IMR-90 (cell line): ENCODE measurements at regions not wholly inside any gene's neighbourhood (a gene's known extent, or its start where the extent isn't known, plus 50 kb on each side); places are given as distances from the start of the nearest gene placed in this dataset.

Source experiments
- ATAC-seq: fragments of 200-7000 bp; cut with Tn5 transposase; 2 replicates; pipeline ENCODE4 v1.9.1; 2020; ENCODE audit warnings: low read depth, mild to moderate bottlenecking, moderate library complexity
- BruUV-seq: library from RNA; stranded (reverse); fragments of 400-500 nt; replicated peaks from 2 replicates; lab custom pipeline; 2021; lab: Mats Ljungman, UMichigan
- CTCF ChIA-PET: fragments of 300-600 bp; formaldehyde crosslinking; extraction: SDS; loops from one replicate; lab custom pipeline; 2021; ENCODE audit warnings: antibody characterized with exemption; lab: Yijun Ruan, JAX
- POLR2A ChIA-PET: fragments of 300-600 bp; sonication (Branson Sonifier 250); formaldehyde crosslinking; loops from one replicate; lab custom pipeline; 2022; ENCODE audit warnings: antibody characterized with exemption; ENCODE audit not compliant: unreplicated experiment; lab: Charles Lee
- DNase-seq: peaks from one replicate; pipeline ENCODE4 v3.0.0; 2013
- H2AFZ ChIP-seq: replicated peaks from 2 replicates; pipeline ENCODE3; 2013; ENCODE audit warnings: low read length, mild to moderate bottlenecking; ENCODE audit not compliant: poor library complexity
- H2AK5ac ChIP-seq: 2 replicates; pipeline ENCODE4 v1.6.1; 2013; ENCODE audit warnings: low read depth, low read length, inconsistent platforms
- H2AK9ac ChIP-seq: replicated peaks from 2 replicates; pipeline ENCODE3; 2013; ENCODE audit warnings: mild to moderate bottlenecking, low read depth, low read length, moderate library complexity; ENCODE audit not compliant: poor library complexity
- H2BK120ac ChIP-seq: 2 replicates; pipeline ENCODE4 v1.6.1; 2013; ENCODE audit warnings: low read depth, low read length, inconsistent platforms
- H2BK15ac ChIP-seq: 3 replicates; pipeline ENCODE4 v1.6.1; 2013; ENCODE audit warnings: low read depth, low read length, inconsistent platforms
- H2BK20ac ChIP-seq: 2 replicates; pipeline ENCODE4 v1.6.1; 2013; ENCODE audit warnings: low read depth, mild to moderate bottlenecking, inconsistent platforms, low read length, moderate library complexity
- H2BK5ac ChIP-seq: 2 replicates; pipeline ENCODE4 v1.6.1; 2013; ENCODE audit warnings: mild to moderate bottlenecking, low read depth, low read length, inconsistent platforms; ENCODE audit not compliant: poor library complexity, severe bottlenecking
- H3K14ac ChIP-seq: replicated peaks from 2 replicates; pipeline ENCODE4 v1.6.1; 2013; ENCODE audit warnings: low read depth, low read length, inconsistent platforms
- H3K18ac ChIP-seq: 2 replicates; pipeline ENCODE4 v1.6.1; 2013; ENCODE audit warnings: low read depth, low read length, control low read depth
- H3K23ac ChIP-seq: 2 replicates; pipeline ENCODE4 v1.6.1; 2013; ENCODE audit warnings: low read depth, low read length, inconsistent platforms
- H3K27ac ChIP-seq: 2 replicates; pipeline ENCODE4 v1.5.1; 2013; ENCODE audit warnings: mild to moderate bottlenecking, control low read depth, low read length; ENCODE audit not compliant: insufficient read depth
- H3K27me3 ChIP-seq: 2 replicates; pipeline ENCODE4 v1.6.1; 2013; ENCODE audit warnings: low read length; ENCODE audit not compliant: control insufficient read depth, insufficient read depth
- H3K36me3 ChIP-seq: 2 replicates; pipeline ENCODE4 v1.6.1; 2013; ENCODE audit warnings: low read length, mixed read lengths; ENCODE audit not compliant: control insufficient read depth, insufficient read depth
- H3K4ac ChIP-seq: 2 replicates; pipeline ENCODE4 v1.6.1; 2013; ENCODE audit warnings: low read depth, low read length, inconsistent platforms
- H3K4me1 ChIP-seq: 2 replicates; pipeline ENCODE4 v1.6.1; 2013; ENCODE audit warnings: low read length, mixed read lengths; ENCODE audit not compliant: control insufficient read depth, insufficient read depth
- H3K4me2 ChIP-seq: 2 replicates; pipeline ENCODE4 v1.6.1; 2013; ENCODE audit warnings: low read depth, mild to moderate bottlenecking, control low read depth, low read length, moderate library complexity
- H3K4me3 ChIP-seq: 2 replicates; pipeline ENCODE4 v1.5.1; 2013; ENCODE audit warnings: low read depth, mild to moderate bottlenecking, control low read depth, low read length, moderate library complexity; ENCODE audit not compliant: insufficient read depth
- H3K56ac ChIP-seq: 2 replicates; pipeline ENCODE4 v1.6.1; 2013; ENCODE audit warnings: low read length, inconsistent platforms; ENCODE audit not compliant: insufficient read depth; ENCODE audit errors: extremely low read depth
- H3K79me1 ChIP-seq, 2 experiments: 2 replicates each; pipeline ENCODE4 v1.6.1; 2013; ENCODE audit warnings: low read length in 2 of 2, inconsistent platforms in 1 of 2, low read depth in 1 of 2
- H3K9ac ChIP-seq: 2 replicates; pipeline ENCODE4 v1.6.1; 2013; ENCODE audit warnings: low read depth, low read length, control low read depth
- H3K9me1 ChIP-seq: 2 replicates; pipeline ENCODE4 v1.6.1; 2013; ENCODE audit warnings: low read length, inconsistent platforms; ENCODE audit not compliant: insufficient read depth
- H3K9me3 ChIP-seq: 2 replicates; pipeline ENCODE4 v1.6.1; 2013; ENCODE audit warnings: low read length; ENCODE audit not compliant: control insufficient read depth, insufficient read depth
- H4K20me1 ChIP-seq: 2 replicates; pipeline ENCODE4 v1.6.1; 2013; ENCODE audit warnings: low read length, inconsistent platforms; ENCODE audit not compliant: insufficient read depth
- H4K5ac ChIP-seq: 2 replicates; pipeline ENCODE4 v1.6.1; 2013; ENCODE audit warnings: mild to moderate bottlenecking, low read depth, low read length, control low read depth
- H4K8ac ChIP-seq, 2 experiments: 2 replicates each; pipeline ENCODE4 v1.6.1; 2013; ENCODE audit warnings: low read depth in 2 of 2, low read length in 2 of 2, control low read depth in 1 of 2, inconsistent platforms in 1 of 2
- H4K91ac ChIP-seq: 2 replicates; pipeline ENCODE4 v1.6.1; 2013; ENCODE audit warnings: low read depth, low read length, inconsistent platforms; ENCODE audit not compliant: insufficient read depth
- BHLHE40 ChIP-seq: fragments of 150-350 bp; IDR thresholded peaks from 2 replicates; pipeline ENCODE4 v1.6.1; 2016; ENCODE audit warnings: mild to moderate bottlenecking, low read depth, low read length
- CEBPB ChIP-seq: IDR thresholded peaks from 2 replicates; pipeline ENCODE4 v1.6.1; 2012; ENCODE audit warnings: low read depth, low read length, improper control_type of control experiment
- CHD1 ChIP-seq: IDR thresholded peaks from 2 replicates; pipeline ENCODE4 v1.6.1; 2012; ENCODE audit warnings: low read depth, low read length, improper control_type of control experiment
- CTCF ChIP-seq: conservative IDR thresholded peaks from 2 replicates; pipeline ENCODE4 v1.5.1; 2012; ENCODE audit warnings: mild to moderate bottlenecking, low read depth, low read length, improper control_type of control experiment
- ELK1 ChIP-seq: fragments of 150-350 bp; IDR thresholded peaks from 2 replicates; pipeline ENCODE4 v1.6.1; 2016; ENCODE audit warnings: low read depth, mild to moderate bottlenecking, low read length, moderate library complexity, borderline replicate concordance
- FOS ChIP-seq: fragments of 150-350 bp; IDR thresholded peaks from 2 replicates; pipeline ENCODE4 v1.6.1; 2016; ENCODE audit warnings: low read depth, low read length
- MAFK ChIP-seq: IDR thresholded peaks from 2 replicates; pipeline ENCODE4 v1.6.1; 2012; ENCODE audit warnings: low read depth, low read length, improper control_type of control experiment
- MAZ ChIP-seq: IDR thresholded peaks from 2 replicates; pipeline ENCODE4 v1.6.1; 2012; ENCODE audit warnings: low read depth, mild to moderate bottlenecking, low read length, improper control_type of control experiment, moderate library complexity, borderline replicate concordance
- MXI1 ChIP-seq: IDR thresholded peaks from 2 replicates; pipeline ENCODE4 v1.6.1; 2012; ENCODE audit warnings: low read depth, mild to moderate bottlenecking, low read length, moderate library complexity, borderline replicate concordance
- NFE2L2 ChIP-seq: fragments of 150-350 bp; IDR thresholded peaks from 2 replicates; pipeline ENCODE4 v1.6.1; 2016; ENCODE audit warnings: low read depth, mild to moderate bottlenecking, low read length
- POLR2A ChIP-seq: IDR thresholded peaks from 2 replicates; pipeline ENCODE4 v1.6.1; 2012; ENCODE audit warnings: mild to moderate bottlenecking, low read depth, low read length
- RAD21 ChIP-seq: IDR thresholded peaks from 2 replicates; pipeline ENCODE4 v1.6.1; 2012; ENCODE audit warnings: low read length, improper control_type of control experiment
- RCOR1 ChIP-seq: IDR thresholded peaks from 2 replicates; pipeline ENCODE4 v1.6.1; 2012; ENCODE audit warnings: mild to moderate bottlenecking, low read length, improper control_type of control experiment; ENCODE audit not compliant: insufficient replicate concordance
- RFX5 ChIP-seq: IDR thresholded peaks from 2 replicates; pipeline ENCODE4 v1.8.0; 2012; ENCODE audit warnings: low read depth, mild to moderate bottlenecking, low read length, moderate library complexity
- SMC3 ChIP-seq: fragments of 150-350 bp; IDR thresholded peaks from 2 replicates; pipeline ENCODE4 v1.6.1; 2016; ENCODE audit warnings: low read depth, mild to moderate bottlenecking, antibody characterized with exemption, low read length, moderate library complexity
- USF2 ChIP-seq: fragments of 150-350 bp; IDR thresholded peaks from 2 replicates; pipeline ENCODE4 v1.6.1; 2017; ENCODE audit warnings: mild to moderate bottlenecking, antibody characterized with exemption, low read length, low read depth
- WGBS, 2 experiments: methylation state at CpG; one replicate each; pipeline versions ENCODE4 v1.1.5 to v1.1.7; 2013; ENCODE audit warnings: missing lambda C conversion rate in 2 of 2; ENCODE audit not compliant: insufficient read length in 1 of 2; ENCODE audit errors: extremely low coverage in 2 of 2; 5-methylcytosine and 5-hydroxymethylcytosine counted together
- dilution Hi-C: fragments of 300-500 bp; cut with HindIII; formaldehyde crosslinking; loops from one replicate; pipeline ENCODE4 v1.14.3; 2018; ENCODE audit warnings: low sequenced_read_pairs; ENCODE audit not compliant: unreplicated experiment
- in situ Hi-C: fragments of 300-500 bp; cut with MboI; formaldehyde crosslinking; loops from 3 replicates; pipeline ENCODE4 v1.14.3; 2019; ENCODE audit warnings: low sequenced_read_pairs, inconsistent platforms, mixed read lengths
- intact Hi-C: fragments of 100-400 bp; cut with micrococcal nuclease; formaldehyde crosslinking; loops from 2 replicates; pipeline ENCODE4 v1.10.0; 2022

DNA sequence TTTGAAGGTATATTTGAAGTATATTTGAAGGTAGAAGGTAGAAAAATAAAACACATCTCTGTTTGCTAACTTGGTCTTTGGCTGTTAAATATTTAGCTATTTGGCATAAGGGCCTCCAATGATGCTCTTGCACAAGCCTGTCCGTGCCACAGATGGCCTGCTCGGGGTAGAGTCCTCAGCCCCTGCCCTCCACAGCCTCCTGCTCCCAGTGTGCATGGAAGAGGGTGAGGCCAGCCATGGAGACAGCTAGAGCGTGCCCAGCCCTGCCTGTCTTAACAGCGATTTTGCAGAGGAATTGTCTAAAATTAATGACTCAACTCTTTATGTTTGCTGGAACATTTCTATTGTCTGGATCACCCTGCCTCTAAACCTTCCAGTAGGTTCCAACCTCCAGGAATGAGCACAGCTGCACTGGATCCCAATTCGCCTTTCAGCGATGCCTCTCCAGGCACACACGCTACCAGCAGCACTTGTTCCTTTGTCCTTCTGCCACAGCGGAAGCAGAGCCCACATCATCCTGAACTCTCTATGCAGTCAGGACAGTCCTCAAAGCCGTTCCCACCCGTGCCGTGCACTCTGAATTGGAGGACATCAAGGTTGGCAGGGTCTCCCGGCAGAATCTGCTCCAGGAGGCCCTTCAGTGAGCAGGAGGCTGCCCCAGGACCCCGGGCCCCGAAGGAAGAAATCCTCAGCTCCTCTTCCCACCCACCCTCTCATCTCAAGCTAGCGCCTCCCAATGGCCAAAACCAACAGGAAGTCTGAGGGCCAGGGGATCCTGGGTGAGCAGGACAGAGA, 254.0 kb upstream of the IRX1 start:
- H3K18ac ChIP-seq = no peak overlapping the region
- H3K36me3 ChIP-seq = no peaks in the 10 kb centered on the region
- no peak overlapping the region for H3K4me3 ChIP-seq
- H3K4me1 ChIP-seq = no peaks in the 10 kb centered on the region
- H3K9ac ChIP-seq = no peak overlapping the region
- no peaks in the 10 kb centered on the region for H3K27me3 ChIP-seq
- H4K20me1 ChIP-seq = no peaks in the 10 kb centered on the region
- no peak overlapping the region for H3K23ac ChIP-seq
- H3K9me1 ChIP-seq = no peaks in the 10 kb centered on the region
- H2BK5ac ChIP-seq = no peak overlapping the region
- no peak for TF ChIP-seq RFX5
- TF ChIP-seq RAD21 = no peak
- TF ChIP-seq USF2 = no peak
- no peak for TF ChIP-seq RCOR1
- TF ChIP-seq NFE2L2 = no peak
- TF ChIP-seq CTCF = no peak
- TF ChIP-seq MAZ = no peak
- no peak for TF ChIP-seq MXI1
- TF ChIP-seq FOS = no peak
- TF ChIP-seq POLR2A = no peak
- no peak for TF ChIP-seq CEBPB
- TF ChIP-seq BHLHE40 = no peak
- TF ChIP-seq MAFK = no peak
- no peak for TF ChIP-seq SMC3
- no peak for TF ChIP-seq CHD1
- TF ChIP-seq ELK1 = no peak
- H3K14ac ChIP-seq = no peak overlapping the region
- H4K91ac ChIP-seq = no peak overlapping the region
- no peak overlapping the region for H2BK120ac ChIP-seq
- 45% methylated on average over 4 of the region's 15 CpGs; no CpG with 5 or more reads in 1 of the 2 experiments for WGBS, 2 experiments
- no TSS peak for BruUV-seq
- no peak overlapping the region for H2AK9ac ChIP-seq
- no peak overlapping the region for H3K4me2 ChIP-seq
- in situ Hi-C loops (no loop called here), dilution Hi-C loops (no loop called here), intact Hi-C loops (no loop called here)
- H3K56ac ChIP-seq = no peak overlapping the region
- peaks cover 46% of the 10 kb centered on the region for H3K9me3 ChIP-seq
- H2AK5ac ChIP-seq = no peak overlapping the region
- H4K5ac ChIP-seq = no peak overlapping the region
- no peak overlapping the region for H3K27ac ChIP-seq
- no peaks in the 10 kb centered on the region for H3K79me1 ChIP-seq
- no peak overlapping the region for H3K4ac ChIP-seq
- ChIA-PET POLR2A (interaction anchor here (0.7 kb wide), 1 partner anchor 21 kb away, joined by 3 read pairs; no protein-coding TSS in a partner anchor), CTCF (no interaction called here)
- H2BK20ac ChIP-seq = no peak overlapping the region
- ATAC-seq (no peak), DNase-seq (no peak)
- no peak overlapping the region for H2BK15ac ChIP-seq
- no peak overlapping the region for H2AFZ ChIP-seq
- H4K8ac ChIP-seq = no peak overlapping the region
